HEK293T (cell line): ENCODE measurements at regions not wholly inside any gene's neighbourhood (a gene's known extent, or its start where the extent isn't known, plus 50 kb on each side); places are given as distances from the start of the nearest gene placed in this dataset.

ENCODE experiments used
- HDGF ChIP-seq: fragments of 450-650 bp; IDR thresholded peaks from 2 replicates; pipeline ENCODE4 v1.6.1; 2017; ENCODE audit warnings: antibody characterized with exemption, borderline replicate concordance
- L3MBTL2 ChIP-seq: fragments of 450-650 bp; conservative IDR thresholded peaks from 2 replicates; pipeline ENCODE4 v1.6.1; 2016; ENCODE audit warnings: mild to moderate bottlenecking
- PKNOX1 ChIP-seq: fragments of 450-650 bp; IDR thresholded peaks from 2 replicates; pipeline ENCODE4 v1.6.1; 2016

- TF ChIP-seq HDGF (no peak), L3MBTL2 (no peak), PKNOX1 (no peak)
Measured at GRCh38 chr11:122195790-122196189, 79.8 kb upstream of the BLID start.
